ENCODE measurements at regions not wholly inside any gene's neighbourhood (a gene's known extent, or its start where the extent isn't known, plus 50 kb on each side); places are given as distances from the start of the nearest gene placed in this dataset.
"Not testable (repeated sequence)": the region's sequence is repeated elsewhere in the genome, so short reads cannot be mapped to it uniquely, and the experiment has no call there.

DNA sequence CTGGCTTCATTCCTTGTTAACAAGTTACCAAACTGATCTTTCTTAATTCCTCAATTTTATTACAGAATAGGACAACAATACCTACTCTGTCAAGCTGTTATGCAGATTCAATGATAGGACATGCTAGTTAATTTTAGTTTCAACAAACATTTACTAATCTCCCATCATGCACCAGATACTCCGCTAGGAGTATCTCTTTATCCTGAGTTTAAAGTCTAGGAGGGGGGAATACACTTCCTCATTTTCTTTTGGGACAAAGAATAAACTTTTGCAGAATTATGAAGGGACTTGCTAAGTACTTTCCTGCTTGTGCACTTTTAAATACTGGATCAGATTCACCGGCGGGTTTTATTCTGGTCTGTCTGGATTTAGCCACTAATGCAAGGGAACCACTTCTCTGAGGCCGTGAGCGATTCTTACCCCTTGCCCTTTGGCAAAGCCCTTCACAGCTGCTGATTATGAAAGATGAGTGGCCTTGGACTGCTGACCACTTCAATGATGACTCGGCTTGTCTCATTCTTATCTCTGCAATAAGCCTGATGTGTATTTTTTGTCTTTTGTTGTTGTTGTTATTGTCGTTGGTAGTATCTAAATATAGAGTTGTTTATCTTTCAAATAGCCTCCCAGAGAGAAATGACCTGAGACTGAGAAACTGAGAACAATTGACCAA is 73.9 kb downstream of the RMI1 start:
- no peaks in the 10 kb centered on the region for H3K9me3 Mint-ChIP-seq (ENCODE audit: low read depth)
- H3K27ac Mint-ChIP-seq = no peak overlapping the region
- peaks cover under 1% of the 10 kb centered on the region for H3K27me3 Mint-ChIP-seq
- no peak overlapping the region for H3K4me3 Mint-ChIP-seq
- H3K36me3 Mint-ChIP-seq = no peaks in the 10 kb centered on the region
- no peaks in the 10 kb centered on the region for H3K4me1 Mint-ChIP-seq (ENCODE audit: low read depth)

DNA sequence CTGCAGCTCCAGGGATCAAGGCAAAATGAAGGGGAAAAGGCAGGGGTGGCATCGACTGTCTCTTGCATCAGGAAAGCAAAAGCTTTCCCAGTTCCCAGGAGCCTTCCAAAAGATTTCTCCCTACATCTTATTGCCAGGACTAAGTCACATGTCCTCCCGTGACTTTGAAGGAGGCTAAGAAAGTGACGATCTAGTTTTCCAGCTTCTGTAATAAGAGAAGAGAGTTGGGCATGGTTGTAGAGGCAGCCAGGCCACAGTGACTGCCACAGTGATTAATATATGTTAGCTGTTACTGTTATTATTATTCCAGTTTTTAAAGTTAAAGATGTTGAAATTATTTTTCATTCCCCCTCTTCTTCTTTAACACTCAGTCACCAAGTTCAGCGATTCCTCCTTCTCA is 77.1 kb downstream of the RMI1 start:
- no peak overlapping the region for H3K4me3 Mint-ChIP-seq
- H3K9me3 Mint-ChIP-seq (ENCODE audit: low read depth) = no peaks in the 10 kb centered on the region
- H3K27ac Mint-ChIP-seq = no peak overlapping the region
- no peaks in the 10 kb centered on the region for H3K4me1 Mint-ChIP-seq (ENCODE audit: low read depth)
- no peaks in the 10 kb centered on the region for H3K36me3 Mint-ChIP-seq
- peaks cover 3% of the 10 kb centered on the region for H3K27me3 Mint-ChIP-seq

DNA sequence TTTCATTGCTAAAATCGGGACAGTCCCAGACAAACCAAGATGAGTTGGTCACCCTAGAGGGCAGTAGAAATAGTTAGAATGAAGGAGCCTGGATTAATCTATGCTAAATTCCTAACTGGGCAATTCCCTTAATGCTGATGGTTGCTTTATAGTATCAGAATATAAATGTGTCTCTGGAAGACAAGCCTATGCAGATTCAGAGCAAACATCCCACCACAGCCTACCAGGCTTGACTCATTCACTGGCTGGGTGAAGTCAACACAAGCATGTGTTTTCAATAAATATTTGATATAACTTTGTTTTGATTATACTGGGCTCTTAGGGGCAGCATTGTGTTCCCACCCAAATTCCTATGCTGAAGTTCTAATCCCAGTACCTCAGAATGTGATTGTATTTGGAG is 79.3 kb downstream of the RMI1 start:
- Mint-ChIP-seq H3K4me1 (ENCODE audit: low read depth) (no peaks in the 10 kb centered on the region), H3K36me3 (no peaks in the 10 kb centered on the region), H3K27ac (no peak overlapping the region), H3K9me3 (ENCODE audit: low read depth) (no peaks in the 10 kb centered on the region), H3K4me3 (no peak overlapping the region), H3K27me3 (peaks cover 3% of the 10 kb centered on the region)

DNA sequence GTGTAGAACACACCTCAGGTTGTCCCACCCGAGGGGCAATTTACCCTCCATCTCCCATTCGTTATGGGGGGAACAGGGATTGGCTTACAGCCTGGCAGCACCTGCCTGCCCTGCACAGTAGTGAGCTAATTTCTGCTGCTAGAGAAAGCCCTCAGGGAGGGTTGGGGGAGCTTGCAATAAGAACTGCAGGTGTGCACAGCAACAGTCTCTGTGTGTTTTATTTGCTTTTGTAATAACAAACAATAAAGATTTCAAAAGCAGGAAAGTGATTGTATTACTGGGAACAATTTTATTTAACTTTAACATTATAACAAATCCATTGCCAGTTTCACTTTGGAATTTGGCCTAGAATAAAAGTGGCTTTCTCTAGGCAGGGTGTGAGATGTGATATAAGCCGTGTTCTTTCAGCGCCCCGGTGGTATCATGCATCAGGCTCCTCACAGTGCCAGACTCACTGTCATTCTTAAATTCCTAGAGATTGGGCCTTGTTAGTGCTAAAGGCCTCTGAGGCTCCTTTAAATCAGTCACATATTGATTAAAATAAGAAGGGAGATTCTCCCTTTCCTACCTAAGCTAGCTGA is 81.1 kb downstream of the RMI1 start:
- Mint-ChIP-seq H3K4me3 (no peak overlapping the region), H3K27ac (no peak overlapping the region), H3K4me1 (ENCODE audit: low read depth) (no peaks in the 10 kb centered on the region), H3K36me3 (no peaks in the 10 kb centered on the region), H3K9me3 (ENCODE audit: low read depth) (no peaks in the 10 kb centered on the region), H3K27me3 (peaks cover 3% of the 10 kb centered on the region)

DNA sequence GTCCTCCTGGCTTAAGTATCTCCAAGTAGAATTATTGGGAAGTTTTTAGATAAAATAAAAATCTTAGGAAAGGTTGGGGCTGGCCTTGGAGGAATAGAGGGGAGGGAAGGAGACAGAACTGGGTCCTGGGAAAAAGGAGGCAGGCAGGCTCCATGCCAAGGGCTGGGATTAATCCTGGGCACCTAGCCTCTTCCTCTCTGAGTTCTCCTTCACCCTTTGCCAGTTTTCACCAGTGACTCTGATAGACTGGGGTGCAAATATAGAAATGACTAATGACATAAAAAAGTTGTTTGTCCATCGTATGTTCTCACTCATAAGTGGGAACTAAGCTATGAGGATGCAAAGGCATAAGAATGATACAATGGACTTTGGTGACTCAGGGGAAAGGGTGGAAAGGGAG is 81.9 kb downstream of the RMI1 start:
- Mint-ChIP-seq H3K27me3 (peaks cover 3% of the 10 kb centered on the region), H3K27ac (no peak overlapping the region), H3K4me3 (no peak overlapping the region), H3K9me3 (ENCODE audit: low read depth) (no peaks in the 10 kb centered on the region), H3K36me3 (no peaks in the 10 kb centered on the region), H3K4me1 (ENCODE audit: low read depth) (no peaks in the 10 kb centered on the region)

DNA sequence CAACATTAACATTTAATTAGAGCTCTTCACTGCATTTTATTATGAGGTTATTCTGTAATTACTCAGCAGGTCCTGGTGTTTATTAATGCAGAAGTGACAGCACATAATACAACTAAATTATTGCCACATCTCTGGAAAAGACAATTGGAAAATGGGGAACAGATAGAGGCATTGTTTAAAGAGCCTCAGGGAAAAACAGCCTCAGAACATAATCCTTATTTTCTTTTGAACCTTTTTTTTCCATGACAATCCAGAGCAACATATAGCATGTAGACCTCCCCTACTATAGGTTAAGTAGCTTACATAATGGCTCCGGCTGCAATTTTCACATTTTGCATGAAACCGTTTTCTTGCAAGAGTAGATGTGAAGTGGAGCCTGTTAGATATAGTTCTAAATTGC is 87.2 kb downstream of the RMI1 start:
- Mint-ChIP-seq H3K36me3 (no peaks in the 10 kb centered on the region), H3K4me1 (ENCODE audit: low read depth) (no peaks in the 10 kb centered on the region), H3K27ac (no peak overlapping the region), H3K27me3 (no peaks in the 10 kb centered on the region), H3K9me3 (ENCODE audit: low read depth) (no peaks in the 10 kb centered on the region), H3K4me3 (no peak overlapping the region)

DNA sequence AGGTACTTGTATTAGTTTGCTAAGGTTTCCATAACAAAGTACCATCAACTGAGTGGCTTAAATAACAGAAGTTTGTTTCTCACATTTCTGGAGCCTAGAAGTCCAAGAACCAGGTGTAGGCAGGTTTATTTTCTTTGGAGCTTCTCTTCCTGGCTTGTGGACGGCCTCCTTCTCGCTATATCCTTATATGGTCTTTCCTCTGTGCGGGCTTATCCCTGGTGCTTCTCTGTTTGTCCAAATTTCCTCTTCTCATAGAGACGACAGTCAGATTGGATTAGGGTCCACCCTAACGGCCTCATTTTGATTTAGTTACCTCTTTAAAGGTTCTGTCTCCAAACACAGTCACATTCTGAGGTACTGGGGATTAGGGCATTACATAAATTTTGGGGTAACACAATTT is 88.3 kb downstream of the RMI1 start:
- H3K36me3 Mint-ChIP-seq = no peaks in the 10 kb centered on the region
- H3K27me3 Mint-ChIP-seq = no peaks in the 10 kb centered on the region
- no peak overlapping the region for H3K27ac Mint-ChIP-seq
- no peaks in the 10 kb centered on the region for H3K9me3 Mint-ChIP-seq (ENCODE audit: low read depth)
- no peak overlapping the region for H3K4me3 Mint-ChIP-seq
- no peaks in the 10 kb centered on the region for H3K4me1 Mint-ChIP-seq (ENCODE audit: low read depth)

DNA sequence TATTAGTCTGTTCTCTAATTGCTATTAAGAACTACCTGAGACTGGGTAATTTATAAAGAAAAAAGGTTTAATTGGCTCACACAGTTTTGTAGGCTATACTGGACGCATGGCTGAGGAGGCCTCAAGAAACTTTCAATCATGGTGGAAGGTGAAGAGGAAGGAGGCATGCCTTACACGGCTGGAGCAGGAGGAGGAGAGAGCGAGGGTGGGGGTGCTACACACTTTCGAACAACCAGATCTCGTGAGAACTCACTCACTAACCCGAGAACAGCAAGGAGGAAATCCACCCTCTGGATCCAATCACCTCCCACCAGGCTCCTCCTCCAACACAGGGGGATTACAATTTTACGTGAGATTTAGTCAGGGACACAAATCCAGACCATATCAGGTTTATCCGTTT is 90.0 kb downstream of the RMI1 start:
- H3K9me3 Mint-ChIP-seq (ENCODE audit: low read depth) = no peaks in the 10 kb centered on the region

DNA sequence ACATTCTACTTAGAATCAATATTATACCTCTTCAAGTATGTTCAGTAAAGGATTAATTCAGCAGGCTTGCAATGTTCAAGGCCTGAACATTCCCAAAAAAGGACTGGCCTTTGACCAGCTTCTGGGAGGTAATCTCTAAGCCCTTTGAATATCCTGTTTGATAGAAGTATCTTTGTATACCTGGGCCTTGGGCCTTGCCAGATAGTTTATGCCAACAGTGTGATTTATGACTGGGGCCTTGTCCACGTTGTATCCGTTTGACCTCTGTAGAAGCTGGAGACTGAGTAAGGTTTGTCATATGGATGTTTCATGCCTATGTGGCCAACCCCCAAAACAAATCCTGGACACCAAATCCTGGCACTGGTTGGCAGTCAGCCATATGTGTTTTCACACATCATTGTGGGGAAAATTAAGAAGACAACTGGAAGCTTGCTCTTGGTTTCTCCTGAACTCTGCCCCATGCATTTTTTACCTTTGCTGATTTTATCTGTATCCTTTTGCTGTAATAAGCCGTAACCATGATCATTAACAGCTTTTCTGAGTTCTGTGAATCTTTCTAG is 92.1 kb downstream of the RMI1 start:
- H3K9me3 Mint-ChIP-seq (ENCODE audit: low read depth) = no peaks in the 10 kb centered on the region
- H3K36me3 Mint-ChIP-seq = peaks cover 2% of the 10 kb centered on the region
- peaks cover 5% of the 10 kb centered on the region for H3K27me3 Mint-ChIP-seq
- no peak overlapping the region for H3K27ac Mint-ChIP-seq
- H3K4me3 Mint-ChIP-seq = no peak overlapping the region
- no peaks in the 10 kb centered on the region for H3K4me1 Mint-ChIP-seq (ENCODE audit: low read depth)

More for the DNA sequence above, 90.0 kb downstream of the RMI1 start:
- Mint-ChIP-seq H3K27me3 (no peaks in the 10 kb centered on the region), H3K4me3 (no peak overlapping the region), H3K27ac (no peak overlapping the region), H3K36me3 (no peaks in the 10 kb centered on the region), H3K4me1 (ENCODE audit: low read depth) (no peaks in the 10 kb centered on the region)

DNA sequence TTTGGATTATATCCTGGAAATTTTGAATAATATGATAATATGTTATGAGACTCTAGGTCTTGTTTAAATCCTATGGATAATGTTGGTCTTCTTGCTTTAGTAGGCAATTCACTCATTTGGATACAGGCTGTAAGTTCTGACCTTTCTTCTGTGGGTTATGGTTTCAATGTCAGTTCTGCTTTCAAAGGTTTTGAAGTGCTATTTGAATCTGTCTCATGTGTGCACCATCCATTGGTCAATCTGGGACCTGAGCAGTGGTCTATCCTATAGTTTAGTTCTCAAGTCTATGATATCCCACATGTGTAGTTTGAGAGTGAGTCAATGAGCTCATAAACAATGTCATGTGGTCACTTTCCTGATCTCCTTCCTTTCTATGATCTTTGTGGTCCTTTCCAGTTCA is 94.4 kb downstream of the RMI1 start:
- peaks cover 8% of the 10 kb centered on the region for H3K27me3 Mint-ChIP-seq
- no peaks in the 10 kb centered on the region for H3K4me1 Mint-ChIP-seq (ENCODE audit: low read depth)
- peaks cover 2% of the 10 kb centered on the region for H3K36me3 Mint-ChIP-seq
- H3K27ac Mint-ChIP-seq = no peak overlapping the region
- H3K9me3 Mint-ChIP-seq (ENCODE audit: low read depth) = peaks cover 5% of the 10 kb centered on the region
- no peak overlapping the region for H3K4me3 Mint-ChIP-seq

DNA sequence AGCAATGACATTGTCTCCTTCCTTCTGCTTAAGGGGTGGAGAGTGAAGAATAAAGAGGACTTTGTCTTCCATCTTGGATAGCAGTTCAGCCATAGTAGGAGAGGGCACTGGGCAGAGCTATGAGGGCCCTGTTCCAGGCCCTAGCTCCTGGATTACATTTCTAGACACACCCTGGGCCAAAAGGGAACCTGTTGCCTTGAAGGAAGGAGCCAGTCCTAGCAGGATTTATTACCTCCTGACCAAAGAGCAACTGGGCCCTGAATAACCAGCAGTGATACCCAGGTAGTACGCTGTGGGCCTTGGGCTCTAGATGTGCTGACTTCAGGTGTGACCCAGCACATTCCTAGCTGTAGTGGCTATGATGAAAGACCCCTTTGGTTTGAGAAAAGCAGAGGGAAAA is 95.8 kb downstream of the RMI1 start:
- peaks cover 2% of the 10 kb centered on the region for H3K36me3 Mint-ChIP-seq
- H3K27me3 Mint-ChIP-seq = peaks cover 10% of the 10 kb centered on the region
- H3K9me3 Mint-ChIP-seq (ENCODE audit: low read depth) = peaks cover 5% of the 10 kb centered on the region
- no peak overlapping the region for H3K27ac Mint-ChIP-seq
- no peaks in the 10 kb centered on the region for H3K4me1 Mint-ChIP-seq (ENCODE audit: low read depth)
- H3K4me3 Mint-ChIP-seq = no peak overlapping the region

DNA sequence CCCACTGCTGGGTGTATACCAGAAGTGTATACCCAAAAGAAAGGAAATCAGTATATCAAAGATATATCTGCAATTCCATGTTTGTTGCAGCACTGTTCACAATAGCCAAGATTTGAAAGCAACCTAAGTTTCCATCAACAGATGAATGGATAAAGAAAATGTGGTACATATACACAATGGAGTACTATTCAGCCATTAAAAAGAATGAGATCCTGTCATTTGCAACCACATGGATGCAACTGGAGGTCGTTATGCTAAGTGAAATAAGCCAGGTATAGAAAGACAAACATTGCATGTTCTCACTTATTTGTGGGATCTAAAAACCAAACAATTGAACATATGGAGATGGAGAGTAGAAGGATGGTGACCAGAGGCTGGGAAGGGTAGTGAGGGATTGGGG is 97.2 kb downstream of the RMI1 start:
- H3K27me3 Mint-ChIP-seq; H3K9me3 Mint-ChIP-seq (ENCODE audit: low read depth); H3K27ac Mint-ChIP-seq; H3K36me3 Mint-ChIP-seq; H3K4me1 Mint-ChIP-seq (ENCODE audit: low read depth); H3K4me3 Mint-ChIP-seq: not testable (repeated sequence)

DNA sequence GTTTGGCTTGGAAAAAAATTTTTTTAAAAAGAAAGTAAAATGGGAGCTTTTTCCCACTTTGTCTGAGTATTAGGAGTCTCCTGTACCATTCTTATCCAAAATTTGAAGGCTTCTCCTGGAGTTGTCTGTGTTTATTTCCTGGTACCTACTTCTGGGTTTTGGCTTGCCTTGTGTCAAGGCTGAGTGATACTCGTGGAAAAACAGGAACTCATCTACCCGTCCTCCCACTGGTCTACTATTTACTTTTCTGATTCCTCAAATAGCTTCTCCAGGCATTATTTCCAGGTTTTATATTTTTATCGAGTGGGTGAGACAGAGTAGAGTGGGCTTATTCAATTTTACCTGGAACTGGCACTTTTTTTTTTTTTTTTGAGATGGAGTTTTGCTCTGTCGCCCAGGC is 99.4 kb downstream of the RMI1 start:
- peaks cover 10% of the 10 kb centered on the region for H3K27me3 Mint-ChIP-seq

DNA sequence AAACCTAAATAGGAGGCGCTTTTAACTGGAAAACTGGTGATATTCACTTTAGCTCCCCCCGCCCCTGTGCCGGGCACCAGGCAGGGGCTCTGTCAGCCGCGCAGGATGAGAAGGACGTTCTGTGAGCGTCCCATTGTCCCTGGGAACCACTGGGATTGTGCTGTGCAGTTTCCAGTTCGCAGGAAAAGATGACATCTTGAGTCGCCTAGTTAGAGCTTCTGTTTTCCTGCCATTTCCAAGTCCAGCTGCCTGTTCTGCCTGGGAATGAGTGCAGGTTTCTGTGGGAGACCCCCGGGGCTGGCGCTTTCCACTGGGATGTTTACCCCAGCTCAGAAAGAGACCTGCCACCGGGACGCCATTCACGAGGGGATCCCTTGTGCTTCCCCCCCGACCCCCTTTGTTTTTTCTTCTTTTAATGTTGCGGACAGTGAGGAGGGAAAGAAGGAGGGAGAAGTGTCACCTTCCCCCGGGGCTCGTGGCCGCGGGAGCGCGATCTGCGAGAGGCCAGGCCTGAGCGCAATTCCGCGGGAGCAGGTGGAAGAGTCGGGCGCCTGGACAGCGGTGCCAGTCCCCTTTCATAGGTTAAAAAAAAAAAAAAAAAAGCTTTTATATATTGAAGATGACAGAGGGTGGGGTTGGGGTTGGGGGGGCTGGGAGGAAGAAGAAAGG is 121.5 kb downstream of the RMI1 start:
- Mint-ChIP-seq H3K4me1 (ENCODE audit: low read depth) (peaks cover 1% of the 10 kb centered on the region), H3K4me3 (no peak overlapping the region), H3K27ac (no peak overlapping the region), H3K36me3 (peaks cover 2% of the 10 kb centered on the region), H3K27me3 (peaks cover 14% of the 10 kb centered on the region), H3K9me3 (ENCODE audit: low read depth) (no peaks in the 10 kb centered on the region)

More for the DNA sequence above, 99.4 kb downstream of the RMI1 start:
- Mint-ChIP-seq H3K4me1 (ENCODE audit: low read depth) (no peaks in the 10 kb centered on the region), H3K36me3 (peaks cover 2% of the 10 kb centered on the region), H3K4me3 (no peak overlapping the region), H3K27ac (no peak overlapping the region), H3K9me3 (ENCODE audit: low read depth) (peaks cover 5% of the 10 kb centered on the region)

DNA sequence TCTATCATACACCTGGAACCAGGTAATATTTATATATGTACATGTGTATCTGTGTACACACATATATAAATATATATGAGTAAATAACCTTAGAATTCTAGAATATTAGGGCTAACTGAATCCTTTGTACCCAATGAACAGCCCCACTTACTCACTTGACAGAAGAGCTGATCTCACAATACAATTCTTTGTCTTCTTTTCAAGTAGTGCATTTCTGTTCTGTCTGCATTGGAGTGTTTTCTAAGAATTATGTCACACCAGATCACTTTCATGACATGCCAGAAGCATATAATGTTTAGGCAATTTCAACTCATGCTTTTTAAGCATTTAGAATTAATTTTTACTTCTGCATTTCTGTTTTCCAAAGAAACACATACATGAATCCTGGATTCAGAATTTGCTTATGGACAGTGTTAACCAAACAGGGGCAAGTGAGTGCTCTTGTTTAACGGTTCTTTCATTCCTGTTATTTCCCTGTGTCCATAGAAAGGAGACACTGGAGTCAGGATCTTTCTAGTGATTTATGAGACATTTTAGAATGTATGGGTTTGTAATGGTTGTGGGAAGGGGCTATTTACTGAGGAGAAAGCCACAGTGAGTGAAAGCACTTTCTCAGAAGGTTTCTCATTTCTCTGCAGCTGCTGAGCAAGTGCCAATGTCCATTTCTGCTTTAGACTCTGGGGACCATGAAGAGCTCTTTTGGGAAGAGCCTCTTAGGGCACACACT is 123.2 kb downstream of the RMI1 start:
- Mint-ChIP-seq H3K4me1 (ENCODE audit: low read depth) (peaks cover 15% of the 10 kb centered on the region), H3K27ac (no peak overlapping the region), H3K9me3 (ENCODE audit: low read depth) (no peaks in the 10 kb centered on the region), H3K36me3 (peaks cover 2% of the 10 kb centered on the region), H3K4me3 (no peak overlapping the region), H3K27me3 (peaks cover 14% of the 10 kb centered on the region)
